ENCODE measurements at regions not wholly inside any gene's neighbourhood (a gene's known extent, or its start where the extent isn't known, plus 50 kb on each side); places are given as distances from the start of the nearest gene placed in this dataset.

DNA sequence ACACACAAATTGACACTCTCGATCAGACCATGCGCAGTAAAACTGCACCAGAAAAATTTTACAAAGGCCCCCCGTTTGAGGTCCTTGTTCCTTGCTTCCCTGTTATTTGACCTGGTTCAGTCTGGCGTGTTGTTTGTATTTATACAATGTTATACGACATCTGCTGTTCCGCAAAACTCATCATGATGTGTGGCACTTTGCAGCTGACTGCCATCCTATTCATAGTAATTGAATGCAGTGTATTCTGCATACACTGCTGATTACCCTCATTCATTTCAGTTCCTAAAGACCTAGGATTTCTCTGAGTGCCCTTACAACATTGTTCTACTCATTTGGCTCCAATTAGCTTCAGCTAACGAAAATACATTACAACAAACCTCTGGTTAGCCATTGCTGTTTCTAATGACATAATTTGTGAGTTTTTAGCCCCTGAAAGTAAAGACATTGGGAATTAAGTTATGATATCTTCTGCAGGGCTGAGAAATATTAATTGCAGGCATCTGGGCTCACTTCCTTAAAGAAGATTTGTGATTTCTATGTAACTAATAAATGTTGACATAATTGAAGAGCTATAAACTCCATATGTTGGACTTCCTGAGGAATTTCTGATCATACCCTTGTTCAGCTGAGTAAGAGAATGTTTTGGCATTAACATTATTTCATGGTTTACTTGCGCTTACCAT is 75.7 kb downstream of the C3orf38 start:
- Mint-ChIP-seq H3K9me3 (no peaks in the 10 kb centered on the region), H3K27me3 (ENCODE audit: insufficient read depth) (no peaks in the 10 kb centered on the region), H3K27ac (no peak overlapping the region), H3K4me3 (no peak overlapping the region), H3K4me1 (peaks cover 5% of the 10 kb centered on the region), H3K36me3 (ENCODE audit: low read depth) (no peaks in the 10 kb centered on the region)
- DNase-seq, result no peak
- Histone ChIP-seq H3K27me3 (ENCODE audit: control insufficient read depth, insufficient read depth, low read length, poor library complexity, severe bottlenecking) (no peaks in the 10 kb centered on the region), H3K9ac (ENCODE audit: extremely low read depth, low read length, poor library complexity, severe bottlenecking) (no peak overlapping the region), H3K36me3 (ENCODE audit: control insufficient read depth, insufficient read depth, low read length) (no peaks in the 10 kb centered on the region), H3K27ac (ENCODE audit: low read depth, low read length) (no peak overlapping the region), H3K9me3 (ENCODE audit: control insufficient read depth, low read length) (no peaks in the 10 kb centered on the region), H3K4me1 (ENCODE audit: control insufficient read depth, insufficient read depth, low read length) (no peaks in the 10 kb centered on the region), H3K4me3 (ENCODE audit: low read length) (no peak overlapping the region)
- 95% methylated on average over 8 of the region's 8 CpGs; no CpG with 5 or more reads in 1 of the 2 experiments for WGBS, 2 experiments (ENCODE audit: insufficient coverage in 1 of 2, insufficient read length in 1 of 2)
- TF ChIP-seq, protein P1, sequence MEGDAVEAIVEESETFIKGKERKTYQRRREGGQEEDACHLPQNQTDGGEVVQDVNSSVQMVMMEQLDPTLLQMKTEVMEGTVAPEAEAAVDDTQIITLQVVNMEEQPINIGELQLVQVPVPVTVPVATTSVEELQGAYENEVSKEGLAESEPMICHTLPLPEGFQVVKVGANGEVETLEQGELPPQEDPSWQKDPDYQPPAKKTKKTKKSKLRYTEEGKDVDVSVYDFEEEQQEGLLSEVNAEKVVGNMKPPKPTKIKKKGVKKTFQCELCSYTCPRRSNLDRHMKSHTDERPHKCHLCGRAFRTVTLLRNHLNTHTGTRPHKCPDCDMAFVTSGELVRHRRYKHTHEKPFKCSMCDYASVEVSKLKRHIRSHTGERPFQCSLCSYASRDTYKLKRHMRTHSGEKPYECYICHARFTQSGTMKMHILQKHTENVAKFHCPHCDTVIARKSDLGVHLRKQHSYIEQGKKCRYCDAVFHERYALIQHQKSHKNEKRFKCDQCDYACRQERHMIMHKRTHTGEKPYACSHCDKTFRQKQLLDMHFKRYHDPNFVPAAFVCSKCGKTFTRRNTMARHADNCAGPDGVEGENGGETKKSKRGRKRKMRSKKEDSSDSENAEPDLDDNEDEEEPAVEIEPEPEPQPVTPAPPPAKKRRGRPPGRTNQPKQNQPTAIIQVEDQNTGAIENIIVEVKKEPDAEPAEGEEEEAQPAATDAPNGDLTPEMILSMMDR (conservative IDR thresholded peaks at IDR 0.05), result no peak

DNA sequence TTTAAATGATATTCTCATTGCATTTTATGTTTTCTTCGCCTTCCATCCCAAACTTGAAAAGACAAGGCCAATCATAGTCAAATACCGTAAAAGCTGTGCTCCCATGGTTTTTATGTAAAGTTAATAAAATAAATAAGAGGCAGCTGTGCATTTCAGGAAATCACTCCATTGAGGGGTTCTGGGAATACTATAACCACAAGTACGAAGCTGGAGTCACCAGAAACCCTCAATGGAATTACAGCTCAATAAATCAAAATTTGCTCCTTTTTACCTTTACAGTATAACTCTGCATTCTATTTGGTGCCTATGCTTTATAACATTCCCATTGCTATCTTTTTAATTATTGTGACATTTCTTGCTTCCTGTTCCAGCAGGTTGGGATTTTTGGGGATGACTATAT is 77.2 kb downstream of the C3orf38 start:
- Histone ChIP-seq H3K9ac (ENCODE audit: extremely low read depth, low read length, poor library complexity, severe bottlenecking) (no peak overlapping the region), H3K27me3 (ENCODE audit: control insufficient read depth, insufficient read depth, low read length, poor library complexity, severe bottlenecking) (no peaks in the 10 kb centered on the region), H3K4me1 (ENCODE audit: control insufficient read depth, insufficient read depth, low read length) (no peaks in the 10 kb centered on the region), H3K27ac (ENCODE audit: low read depth, low read length) (no peak overlapping the region), H3K4me3 (ENCODE audit: low read length) (no peak overlapping the region), H3K9me3 (ENCODE audit: control insufficient read depth, low read length) (no peaks in the 10 kb centered on the region), H3K36me3 (ENCODE audit: control insufficient read depth, insufficient read depth, low read length) (no peaks in the 10 kb centered on the region)
- no peak for DNase-seq
- Mint-ChIP-seq H3K4me3 (no peak overlapping the region), H3K27me3 (ENCODE audit: insufficient read depth) (no peaks in the 10 kb centered on the region), H3K27ac (no peak overlapping the region), H3K9me3 (no peaks in the 10 kb centered on the region), H3K36me3 (ENCODE audit: low read depth) (no peaks in the 10 kb centered on the region), H3K4me1 (peaks cover 10% of the 10 kb centered on the region)
- TF ChIP-seq, protein P1 (conservative IDR thresholded peaks at IDR 0.05), result no peak
- WGBS, 2 experiments (ENCODE audit: insufficient coverage in 1 of 2, insufficient read length in 1 of 2), result 89 to 100% methylated on average over 1 to 3 of the region's 3 CpGs

GRCh38 chr3:88230638-88231037 is 80.9 kb downstream of the C3orf38 start:
- Histone ChIP-seq H3K27ac (ENCODE audit: low read depth, low read length) (no peak overlapping the region), H3K4me1 (ENCODE audit: control insufficient read depth, insufficient read depth, low read length) (no peaks in the 10 kb centered on the region), H3K27me3 (ENCODE audit: control insufficient read depth, insufficient read depth, low read length, poor library complexity, severe bottlenecking) (no peaks in the 10 kb centered on the region), H3K4me3 (ENCODE audit: low read length) (no peak overlapping the region), H3K9ac (ENCODE audit: extremely low read depth, low read length, poor library complexity, severe bottlenecking) (no peak overlapping the region), H3K36me3 (ENCODE audit: control insufficient read depth, insufficient read depth, low read length) (no peaks in the 10 kb centered on the region), H3K9me3 (ENCODE audit: control insufficient read depth, low read length) (no peaks in the 10 kb centered on the region)
- H3K27me3 Mint-ChIP-seq (ENCODE audit: insufficient read depth), result no peaks in the 10 kb centered on the region
- WGBS, 2 experiments (ENCODE audit: insufficient coverage in 1 of 2, insufficient read length in 1 of 2), result 93 to 95% methylated on average over 3 to 7 of the region's 7 CpGs
- H3K4me3 Mint-ChIP-seq, result no peak overlapping the region
- H3K4me1 Mint-ChIP-seq, result peaks cover 5% of the 10 kb centered on the region
- TF ChIP-seq, protein P1 (conservative IDR thresholded peaks at IDR 0.05), result no peak
- H3K9me3 Mint-ChIP-seq, result no peaks in the 10 kb centered on the region
- DNase-seq, result no peak
- H3K27ac Mint-ChIP-seq, result no peak overlapping the region
- no peaks in the 10 kb centered on the region for H3K36me3 Mint-ChIP-seq (ENCODE audit: low read depth)

Measured in endodermal cell (in vitro differentiated cells).